ENCODE measurements at regions not wholly inside any gene's neighbourhood (a gene's known extent, or its start where the extent isn't known, plus 50 kb on each side); places are given as distances from the start of the nearest gene placed in this dataset.
A peak's percentile ranks its signal among the peaks of the same experiment; 100 is the strongest.

GRCh38 chrX:68944211-68944610, 115.4 kb downstream of the EFNB1 start:
- no peak for DNase-seq (ENCODE audit: missing footprints)
- ATAC-seq: no peak
- intact Hi-C loops (cut with DNase I): no loop called here

- DNase-seq (ENCODE audit: missing footprints) (no peak), ATAC-seq (peak; percentile 52)
- intact Hi-C loops (cut with DNase I): no loop called here
These were observed 114.0 kb downstream of the EFNB1 start for GRCh38 chrX:68942840-68943239.

GRCh38 chrX:68942104-68942503, 113.3 kb downstream of the EFNB1 start:
- intact Hi-C loops (cut with DNase I): no loop called here
- DNase-seq (ENCODE audit: missing footprints) (no peak), ATAC-seq (no peak)

DNA sequence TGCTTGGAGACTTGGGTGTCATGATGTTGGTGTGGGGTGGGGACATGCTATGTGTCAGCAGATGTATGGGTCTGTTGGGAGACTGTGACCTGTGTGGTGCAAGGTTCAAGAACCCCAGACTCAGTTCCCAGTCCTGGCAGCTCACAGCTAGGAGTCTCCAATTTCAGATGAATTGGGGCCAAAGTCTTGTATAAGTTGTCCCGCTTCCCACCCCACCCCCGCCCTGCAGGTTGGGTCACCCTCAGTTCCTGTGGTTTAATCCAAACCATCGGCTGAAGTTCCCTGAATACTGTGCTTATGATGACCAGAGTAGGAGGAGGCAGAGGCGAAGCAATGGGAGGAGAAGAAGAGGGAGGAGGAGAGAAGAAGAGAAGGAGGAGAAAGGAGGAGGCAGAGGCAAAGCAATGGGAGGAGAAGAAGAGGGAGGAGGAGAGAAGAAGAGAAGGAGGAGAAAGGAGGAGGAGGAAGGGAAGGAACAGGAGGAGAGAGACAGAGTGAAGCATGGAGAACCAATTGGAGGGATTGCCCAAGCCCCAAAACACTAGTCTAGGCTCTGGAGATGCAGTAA, 112.6 kb downstream of the EFNB1 start:
- no peak for ATAC-seq
- intact Hi-C loops (cut with DNase I): no loop called here
- no peak for DNase-seq (ENCODE audit: missing footprints)

DNA sequence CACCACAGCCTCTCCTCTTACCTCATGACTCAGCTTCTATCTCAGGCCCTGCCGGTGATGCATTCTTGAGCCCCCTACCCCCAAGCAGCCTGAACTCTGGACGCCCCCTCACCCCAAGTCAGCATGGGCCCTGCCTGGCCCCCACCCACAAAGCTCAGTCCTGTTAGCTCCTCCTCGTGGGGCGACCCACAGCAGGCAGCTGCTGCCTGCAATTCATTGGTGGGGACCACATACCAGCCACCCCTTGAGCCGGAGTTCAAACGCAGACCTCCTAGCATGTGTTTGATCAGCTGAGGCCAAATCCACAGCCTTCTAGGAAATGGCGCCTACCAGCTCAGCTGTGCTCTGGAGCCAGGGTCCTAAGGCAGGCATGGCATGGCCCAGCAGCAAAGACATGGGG, 111.8 kb downstream of the EFNB1 start:
- ATAC-seq (no peak), DNase-seq (ENCODE audit: missing footprints) (no peak)
- intact Hi-C loops (cut with DNase I): no loop called here

- DNase-seq (ENCODE audit: missing footprints) (no peak), ATAC-seq (no peak)
- intact Hi-C loops (cut with DNase I): no loop called here
These were observed 111.0 kb downstream of the EFNB1 start for GRCh38 chrX:68939868-68940267.

DNA sequence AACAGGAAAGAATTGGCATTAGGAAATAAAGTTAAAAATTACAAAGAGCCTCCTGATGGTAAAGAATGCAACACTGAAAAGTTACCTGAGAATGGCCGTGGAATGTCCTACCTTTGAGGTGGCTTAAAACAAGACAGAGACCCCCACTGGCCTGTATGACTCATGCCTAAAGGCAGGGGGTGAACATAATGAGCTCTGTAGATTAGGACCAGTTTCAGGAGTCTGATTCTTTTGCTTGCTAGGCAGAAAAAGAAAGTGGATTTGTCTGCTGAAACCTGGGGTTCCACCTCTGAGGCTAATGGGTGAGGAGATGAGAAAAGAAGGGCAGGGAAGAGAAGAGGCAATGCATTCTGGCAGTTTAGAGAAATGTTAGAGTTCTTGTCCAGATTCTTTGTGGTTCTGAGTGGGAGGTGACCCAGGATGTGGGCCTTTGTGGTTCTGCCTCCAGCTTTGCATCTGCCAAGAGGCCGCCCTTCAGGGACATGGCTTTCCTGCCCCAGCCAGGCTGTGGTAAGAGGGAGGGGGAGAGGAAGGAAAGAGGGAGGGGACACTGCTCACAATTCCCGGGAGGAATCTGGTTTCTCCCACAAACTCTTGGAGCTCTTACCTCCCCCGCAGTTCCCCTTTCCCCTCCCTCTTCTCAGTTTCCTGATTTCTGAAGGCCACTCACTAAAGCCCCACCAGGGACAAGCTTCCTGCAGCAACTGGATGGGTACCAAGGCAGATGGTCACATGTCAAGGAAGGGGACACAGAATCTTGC, 109.6 kb downstream of the EFNB1 start:
- intact Hi-C loops (cut with DNase I): no loop called here
- ATAC-seq (peak; percentile 47), DNase-seq (ENCODE audit: missing footprints) (no peak)

DNA sequence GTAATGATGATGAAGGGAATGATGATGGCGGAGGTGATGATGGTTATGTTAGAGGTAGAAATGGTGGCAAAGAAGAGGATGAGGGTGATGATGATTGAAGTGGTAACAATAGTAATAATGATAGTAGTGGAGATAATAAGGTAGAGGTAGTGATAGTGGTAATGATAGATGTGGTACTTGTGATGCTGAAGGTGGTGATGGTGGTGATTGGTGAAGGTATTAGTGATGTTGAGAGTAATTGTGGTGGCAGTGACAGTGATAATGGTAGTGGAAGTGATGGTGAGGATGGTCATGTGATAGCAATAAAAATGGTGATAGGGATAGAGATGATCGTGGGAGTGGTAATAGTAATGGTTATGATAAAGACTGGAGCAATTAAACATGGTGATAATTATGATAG, 108.8 kb downstream of the EFNB1 start:
- ATAC-seq (no peak), DNase-seq (ENCODE audit: missing footprints) (no peak)
- intact Hi-C loops (cut with DNase I): no loop called here

GRCh38 chrX:68936608-68937007, 107.8 kb downstream of the EFNB1 start:
- intact Hi-C loops (cut with DNase I): no loop called here

DNA sequence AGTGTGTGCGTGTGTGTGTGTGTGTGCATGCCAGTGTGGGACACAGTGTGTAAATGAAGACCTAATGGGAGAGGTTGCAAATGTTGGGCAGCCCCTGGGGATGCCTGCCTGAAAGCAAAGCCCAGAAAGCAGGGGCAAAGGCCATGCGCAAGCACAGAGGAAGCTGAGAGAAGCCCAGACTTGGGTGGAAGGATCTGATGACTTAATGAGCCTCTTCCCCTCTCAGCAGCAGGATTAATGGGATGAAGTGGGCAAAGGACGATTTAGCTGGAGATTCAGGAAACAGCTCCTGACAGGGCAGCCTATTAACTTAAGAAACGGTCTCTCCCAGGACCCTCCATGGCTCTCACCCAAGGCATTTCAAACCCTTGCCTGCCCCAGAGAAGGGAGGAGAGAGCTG, 107.3 kb downstream of the EFNB1 start:
- no peak for DNase-seq (ENCODE audit: missing footprints)
- intact Hi-C loops (cut with DNase I): no loop called here
- no peak for ATAC-seq

More at GRCh38 chrX:68936608-68937007, 107.8 kb downstream of the EFNB1 start:
- DNase-seq (ENCODE audit: missing footprints) (no peak), ATAC-seq (no peak)

GRCh38 chrX:68935362-68935761, 106.5 kb downstream of the EFNB1 start:
- intact Hi-C loops (cut with DNase I): no loop called here
- DNase-seq (ENCODE audit: missing footprints) (no peak), ATAC-seq (no peak)

DNA sequence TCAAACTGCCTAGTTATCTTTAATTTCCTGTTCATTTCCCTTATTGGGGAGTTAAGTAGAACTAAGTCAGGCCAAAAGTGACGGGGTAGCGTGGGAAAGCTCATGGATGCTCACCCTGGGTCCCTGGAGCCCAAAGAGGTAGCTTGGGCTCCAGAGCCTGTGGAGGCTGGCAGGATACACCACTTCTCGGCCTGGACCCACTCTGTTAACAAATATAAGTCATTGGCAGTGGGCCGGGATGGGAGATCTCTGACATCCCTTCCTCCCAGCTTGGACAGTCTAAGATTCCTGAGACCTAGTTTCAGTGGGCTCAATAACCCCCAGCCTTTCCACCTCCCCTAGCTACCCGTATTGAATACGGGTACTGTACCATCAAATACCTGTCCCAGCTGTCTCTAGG, 106.1 kb downstream of the EFNB1 start:
- ATAC-seq: no peak
- intact Hi-C loops (cut with DNase I): loop anchor here (5.0 kb wide), 2 partner anchors 38 to 62 kb away; no protein-coding TSS in a partner anchor
- DNase-seq (ENCODE audit: missing footprints): no peak

DNA sequence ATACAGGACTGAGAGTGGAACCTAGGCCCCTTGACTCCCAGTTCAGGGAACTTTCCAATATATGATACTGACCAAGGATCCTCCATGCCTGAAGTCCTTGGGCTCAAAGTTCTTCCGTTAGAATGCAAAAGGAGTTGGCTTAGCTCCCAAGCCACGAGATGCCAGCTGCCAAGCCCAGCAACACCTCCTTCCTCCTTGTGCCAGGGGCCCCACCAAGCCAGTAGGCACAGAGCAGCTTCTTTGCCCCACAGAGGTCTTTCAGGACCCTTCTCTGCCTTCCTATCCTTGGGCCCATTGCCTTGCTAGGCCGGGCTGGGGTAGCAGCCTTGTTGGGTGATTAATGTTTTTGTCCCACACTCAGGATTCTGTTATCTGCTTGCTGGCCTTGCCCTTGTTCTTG, 105.6 kb downstream of the EFNB1 start:
- ATAC-seq (no peak), DNase-seq (ENCODE audit: missing footprints) (no peak)
- intact Hi-C loops (cut with DNase I): loop anchor here (5.0 kb wide), 2 partner anchors 37 to 63 kb away; no protein-coding TSS in a partner anchor

- intact Hi-C loops (cut with DNase I): loop anchor here (5.0 kb wide), 2 partner anchors 35 to 65 kb away; no protein-coding TSS in a partner anchor
- DNase-seq (ENCODE audit: missing footprints) (no peak), ATAC-seq (peak; percentile 63)
These were observed 103.8 kb downstream of the EFNB1 start for GRCh38 chrX:68932611-68933010.

- DNase-seq (ENCODE audit: missing footprints): no peak
- ATAC-seq: no peak
- intact Hi-C loops (cut with DNase I): loop anchor here (2.0 to 5.0 kb wide), 3 partner anchors 34 to 103 kb away; partner anchors contain the start of gene EFNB1
These were observed 102.5 kb downstream of the EFNB1 start for GRCh38 chrX:68931345-68931744.

DNA sequence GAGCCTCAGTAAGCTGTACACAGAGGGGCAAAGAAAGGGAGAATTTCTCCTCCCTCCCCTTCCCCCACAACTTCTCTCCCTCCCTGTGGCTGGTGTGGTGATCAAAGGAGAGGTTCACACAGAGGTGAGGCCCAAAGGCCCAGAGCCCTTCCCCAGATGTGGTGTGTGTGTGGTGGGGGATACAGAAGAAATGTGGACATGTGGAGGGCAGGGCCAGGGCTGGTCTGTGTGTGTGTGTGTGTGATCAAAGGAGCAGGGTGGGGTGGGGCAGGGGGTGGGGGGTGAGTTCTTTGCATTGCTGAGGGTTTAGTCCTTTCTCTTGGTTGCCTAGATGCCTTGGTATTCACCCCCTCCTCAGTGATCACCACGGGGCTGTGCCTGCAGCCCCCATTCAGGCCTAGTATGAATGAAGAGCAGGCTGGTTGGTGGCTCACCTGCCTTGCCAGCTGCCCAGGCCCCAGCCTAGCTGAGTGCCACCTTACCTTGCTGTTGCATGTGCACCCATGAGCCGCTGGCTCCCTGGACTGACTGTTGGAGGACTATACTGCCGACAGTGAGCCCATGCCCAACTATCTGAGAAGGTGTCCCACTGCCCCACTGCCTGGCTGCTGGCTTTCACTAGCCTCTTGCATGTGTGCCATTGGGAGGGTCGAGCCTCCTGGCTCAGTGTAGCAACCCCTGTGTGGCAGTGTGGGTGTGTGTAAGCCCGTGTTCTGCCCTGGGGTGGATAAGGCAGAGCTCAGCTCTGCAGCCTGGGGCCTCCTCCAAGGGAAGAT, 101.9 kb downstream of the EFNB1 start:
- ATAC-seq: no peak
- intact Hi-C loops (cut with DNase I): loop anchor here (2.0 to 5.0 kb wide), 3 partner anchors 33 to 102 kb away; partner anchors contain the start of gene EFNB1
- no peak for DNase-seq (ENCODE audit: missing footprints)

DNA sequence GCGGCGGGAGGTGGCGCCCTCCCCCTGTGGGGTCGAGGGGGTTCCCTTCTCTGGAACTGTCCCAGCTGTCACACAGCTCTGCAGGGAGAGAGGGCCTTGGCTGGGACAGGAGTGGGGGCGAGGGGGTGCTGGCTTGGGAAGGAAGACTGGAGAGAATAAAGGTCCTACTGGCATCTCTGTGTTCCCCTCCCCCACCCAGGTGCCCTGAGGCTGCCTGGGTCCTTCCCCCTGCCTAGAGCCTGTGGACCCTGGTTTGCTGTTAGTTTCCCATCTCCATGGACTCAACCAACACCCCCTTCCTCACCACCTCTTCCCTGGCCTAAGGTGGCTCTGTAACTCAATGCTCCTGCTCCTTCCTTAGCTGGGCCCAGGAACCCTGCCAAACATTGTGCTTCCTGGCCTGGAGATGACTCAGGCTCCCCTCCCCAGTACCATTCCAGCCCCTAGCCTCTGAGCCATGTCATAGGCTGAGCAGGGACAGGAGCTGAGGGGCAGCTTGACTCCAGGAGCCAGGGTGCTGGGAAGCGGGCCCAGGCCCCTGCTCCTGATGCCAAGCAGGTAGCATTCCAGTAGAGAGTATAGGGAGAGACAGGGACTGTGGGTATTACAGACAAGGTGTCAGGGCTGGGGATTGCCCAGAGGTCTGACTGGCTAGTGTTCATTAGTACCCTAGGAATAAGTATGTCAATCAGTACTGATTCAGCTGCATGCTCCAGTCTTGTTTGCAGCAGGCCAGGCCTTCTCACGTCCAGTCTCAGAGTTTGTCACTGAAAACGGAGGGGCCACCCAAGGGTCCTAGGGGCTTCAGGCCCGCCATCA, 100.7 kb downstream of the EFNB1 start:
- ATAC-seq (peak; percentile 29), DNase-seq (ENCODE audit: missing footprints) (no peak)
- intact Hi-C loops (cut with DNase I): loop anchor here (2.0 to 5.0 kb wide), 3 partner anchors 32 to 101 kb away; partner anchors contain the start of gene EFNB1

GRCh38 chrX:68928401-68928800, 99.6 kb downstream of the EFNB1 start:
- intact Hi-C loops (cut with DNase I): no loop called here
- ATAC-seq (no peak), DNase-seq (ENCODE audit: missing footprints) (no peak)

DNA sequence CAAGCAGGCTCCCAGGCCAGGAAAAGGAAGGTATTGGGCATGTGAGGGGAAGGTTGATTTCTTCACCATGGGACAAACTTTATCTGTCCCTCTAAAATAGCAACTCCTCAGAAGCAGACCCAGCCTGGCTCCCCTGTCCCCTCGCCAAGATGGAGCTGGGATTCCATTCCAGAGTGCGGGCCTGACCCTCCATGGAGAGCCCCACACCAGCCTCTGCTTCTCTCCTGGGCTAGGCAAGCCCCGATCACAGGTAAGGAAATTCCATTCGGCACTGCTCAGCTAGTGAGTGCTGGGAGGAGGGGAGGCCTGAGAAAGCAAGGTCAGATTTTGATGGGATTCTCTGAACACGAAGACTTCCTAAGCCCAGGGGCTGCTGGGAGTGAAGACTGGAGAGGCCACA, 98.4 kb downstream of the EFNB1 start:
- DNase-seq (ENCODE audit: missing footprints) (no peak), ATAC-seq (no peak)
- intact Hi-C loops (cut with DNase I): no loop called here
